NOMO-1 (cell line): ENCODE measurements at regions not wholly inside any gene's neighbourhood (a gene's known extent, or its start where the extent isn't known, plus 50 kb on each side); places are given as distances from the start of the nearest gene placed in this dataset.
"Not testable (repeated sequence)": the region's sequence is repeated elsewhere in the genome, so short reads cannot be mapped to it uniquely, and the experiment has no call there.

Source experiments
- DNase-seq, 2 experiments: peaks; one replicate each; lab custom pipeline; 2025; ENCODE audit not compliant: unreplicated experiment in 2 of 2; lab: John Stamatoyannopoulos, UW

DNA sequence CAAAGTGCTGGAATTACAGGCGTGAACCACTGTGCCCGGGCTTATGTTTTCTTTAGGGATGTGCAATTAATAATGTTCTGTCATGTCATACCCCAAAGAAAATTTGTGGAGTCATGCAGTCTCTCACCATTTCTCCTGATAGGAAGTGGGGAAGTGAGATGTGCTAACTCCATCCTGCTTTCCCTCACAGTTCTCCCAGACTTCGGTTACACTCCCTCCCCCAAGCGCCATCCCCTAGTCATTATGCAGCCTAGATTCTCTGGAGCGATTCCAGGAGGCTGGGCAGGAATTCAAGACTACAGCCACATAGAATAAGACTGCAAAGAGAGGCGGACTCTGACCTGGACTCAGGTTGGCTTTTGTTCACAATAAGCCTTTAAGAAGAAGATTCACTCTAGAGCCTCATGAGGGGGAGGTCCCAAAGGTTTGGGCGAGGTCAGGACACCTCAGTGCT lies 271.4 kb downstream of the ALDH8A1 start:
- DNase-seq: no peak

DNA sequence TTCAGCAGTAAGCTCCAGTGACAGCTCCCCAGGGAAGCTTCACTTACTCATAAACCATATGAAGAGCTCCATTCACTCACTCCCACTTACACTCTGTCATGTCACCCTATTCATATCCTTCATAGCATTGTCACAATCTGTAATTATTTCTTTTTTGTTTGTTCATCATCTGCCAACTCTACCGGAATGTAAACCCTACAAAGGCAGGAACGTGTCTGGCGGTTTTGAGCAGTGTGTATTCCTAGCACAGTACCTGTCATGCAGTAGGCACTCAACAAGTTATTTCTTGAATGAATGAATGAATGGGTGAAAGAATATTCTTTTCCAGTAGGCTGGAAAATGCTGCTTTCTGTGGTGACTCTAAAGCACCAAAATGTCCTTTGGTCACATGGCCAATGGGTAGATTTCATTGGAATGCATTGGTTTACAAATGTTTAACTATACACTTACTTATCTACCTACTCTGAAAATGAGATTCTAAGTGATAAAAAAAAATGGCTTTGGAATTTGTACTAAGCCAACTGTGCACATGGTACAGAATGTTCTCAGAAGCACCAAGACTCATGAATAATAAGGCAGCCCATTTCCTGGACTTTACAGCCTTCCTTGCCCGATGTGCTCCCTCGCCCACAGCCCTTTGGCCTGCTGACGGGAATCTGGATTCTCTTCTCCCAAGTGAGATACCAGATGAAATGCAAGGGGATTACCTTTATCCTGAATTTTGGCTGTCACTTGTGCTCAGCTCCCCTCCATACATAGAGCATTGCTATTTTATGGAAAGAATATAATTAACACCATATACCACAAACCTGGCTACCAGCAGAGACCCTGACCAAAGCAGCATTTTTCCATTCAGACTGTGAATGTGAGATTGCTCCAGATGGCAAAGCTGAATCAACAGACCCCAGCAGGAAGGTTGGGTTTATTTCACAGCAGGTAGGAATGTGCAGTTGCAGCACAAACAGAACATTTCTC lies 273.3 kb downstream of the ALDH8A1 start:
- no peak for DNase-seq

DNA sequence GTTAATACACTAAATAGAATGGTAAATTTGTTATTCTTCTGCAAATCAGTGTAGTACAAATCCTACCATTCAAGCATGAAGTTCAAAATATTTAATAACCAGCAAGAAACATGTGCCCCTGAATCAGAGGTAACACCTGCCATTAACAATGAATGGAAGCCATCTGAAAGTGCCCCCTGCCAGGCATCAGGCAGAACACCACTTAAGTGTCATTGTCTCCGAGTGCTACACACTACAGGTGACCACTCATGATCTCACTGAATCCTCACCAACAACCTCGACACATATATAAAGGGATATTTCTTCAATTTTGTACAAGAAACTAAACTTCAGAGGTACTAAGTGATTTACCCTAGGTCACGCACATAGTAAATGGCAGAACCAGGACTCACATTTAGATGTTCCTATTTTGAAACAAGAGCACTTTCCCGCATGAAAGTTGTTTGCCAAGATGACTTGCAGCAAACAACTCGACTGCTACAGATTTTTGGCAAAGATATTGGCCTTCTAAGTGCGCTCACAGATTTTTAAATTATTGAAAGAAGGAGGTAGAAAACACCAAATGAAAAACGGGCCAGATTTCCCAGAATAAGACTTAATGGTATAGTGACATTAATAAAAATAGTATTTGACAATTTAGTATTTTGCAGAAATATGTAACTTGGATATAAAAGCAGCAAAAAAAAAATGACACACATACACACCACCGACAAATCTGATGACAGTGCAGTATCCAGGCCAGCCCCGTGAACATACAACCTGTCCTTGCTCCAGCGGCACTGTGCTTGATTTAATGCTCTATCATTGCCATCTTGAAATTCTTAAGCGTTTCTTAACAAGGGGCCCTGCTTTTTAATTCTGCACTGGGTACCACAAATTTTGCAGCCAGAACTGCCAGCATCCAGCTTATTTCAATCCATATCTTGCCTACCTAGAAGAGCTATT lies 274.5 kb downstream of the ALDH8A1 start:
- no peak for DNase-seq

DNA sequence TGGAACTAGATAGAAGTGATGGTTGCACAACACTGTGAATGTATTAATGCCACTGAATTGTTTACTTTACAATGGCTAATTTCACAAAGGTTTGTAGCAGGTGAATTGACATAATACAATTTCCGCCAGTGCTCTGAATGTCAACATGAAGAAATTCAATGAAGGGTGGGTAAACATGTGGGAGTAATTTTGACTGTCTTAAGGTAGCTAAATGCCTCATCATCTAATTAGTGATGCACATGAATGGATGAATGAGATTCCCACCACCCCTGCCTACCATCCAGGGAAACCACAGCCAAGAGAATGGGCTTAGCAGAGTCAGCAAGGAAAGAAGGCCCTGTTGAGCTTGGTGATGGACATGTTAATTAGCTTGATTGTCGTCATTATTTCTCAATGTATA lies 275.3 kb downstream of the ALDH8A1 start:
- no peak for DNase-seq

DNA sequence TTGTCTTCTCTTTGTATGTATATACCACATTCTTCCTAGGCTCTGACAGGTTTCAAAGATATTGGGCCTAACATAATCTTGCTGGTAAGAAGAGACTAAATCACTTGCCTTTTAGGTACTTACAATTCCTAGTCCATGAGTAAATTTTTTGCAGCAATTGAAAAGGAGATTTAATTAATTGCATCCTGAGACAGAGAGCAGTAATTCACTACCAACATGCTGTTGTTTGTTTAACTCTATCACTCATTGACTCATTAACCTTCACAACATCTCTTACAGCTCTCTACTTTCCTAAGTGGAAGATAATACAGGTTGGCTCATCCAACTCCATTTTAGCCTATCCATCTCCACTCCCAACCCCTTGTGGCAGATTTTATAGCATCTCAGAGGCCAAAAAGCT lies 280.4 kb downstream of the ALDH8A1 start:
- DNase-seq: no peak

DNA sequence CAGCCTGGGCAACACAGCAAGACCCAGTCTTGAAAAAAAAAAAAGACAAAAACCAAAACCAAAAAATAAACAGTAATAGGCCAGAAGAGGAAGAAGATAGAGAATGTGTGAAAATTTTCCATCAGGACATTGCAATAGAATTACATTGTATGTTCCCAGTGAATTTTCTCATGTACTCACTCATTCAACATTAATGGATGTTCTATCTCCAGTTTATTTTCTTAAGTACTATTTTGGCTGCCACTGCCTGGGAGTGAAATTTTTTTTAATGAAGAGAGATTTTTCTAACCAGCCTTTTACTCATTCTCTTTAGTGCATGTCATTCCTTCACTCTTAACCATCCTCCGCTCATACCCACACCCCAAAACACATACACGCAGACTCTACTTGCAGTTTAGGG lies 282.8 kb downstream of the ALDH8A1 start:
- no peak for DNase-seq

DNA sequence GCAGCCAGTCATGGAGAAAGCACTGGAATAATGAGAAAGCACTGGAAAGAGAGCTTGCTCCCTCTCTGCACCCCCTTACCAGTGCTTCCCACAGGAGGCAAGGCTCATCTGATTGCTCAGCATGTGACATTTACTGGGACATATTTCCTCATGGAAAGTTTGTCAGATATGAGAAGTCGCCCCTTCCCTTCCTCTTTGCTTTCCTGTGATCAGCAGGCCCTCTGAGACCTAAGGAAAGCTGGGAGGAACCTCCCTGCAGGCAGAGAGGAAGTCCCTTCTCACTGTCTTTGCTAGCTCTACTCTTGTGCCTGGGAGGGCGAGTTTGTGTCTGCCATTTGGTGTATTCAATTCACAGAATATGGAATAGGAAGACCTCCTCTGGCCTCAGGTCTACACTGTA lies 283.8 kb downstream of the ALDH8A1 start:
- DNase-seq: no peak

DNA sequence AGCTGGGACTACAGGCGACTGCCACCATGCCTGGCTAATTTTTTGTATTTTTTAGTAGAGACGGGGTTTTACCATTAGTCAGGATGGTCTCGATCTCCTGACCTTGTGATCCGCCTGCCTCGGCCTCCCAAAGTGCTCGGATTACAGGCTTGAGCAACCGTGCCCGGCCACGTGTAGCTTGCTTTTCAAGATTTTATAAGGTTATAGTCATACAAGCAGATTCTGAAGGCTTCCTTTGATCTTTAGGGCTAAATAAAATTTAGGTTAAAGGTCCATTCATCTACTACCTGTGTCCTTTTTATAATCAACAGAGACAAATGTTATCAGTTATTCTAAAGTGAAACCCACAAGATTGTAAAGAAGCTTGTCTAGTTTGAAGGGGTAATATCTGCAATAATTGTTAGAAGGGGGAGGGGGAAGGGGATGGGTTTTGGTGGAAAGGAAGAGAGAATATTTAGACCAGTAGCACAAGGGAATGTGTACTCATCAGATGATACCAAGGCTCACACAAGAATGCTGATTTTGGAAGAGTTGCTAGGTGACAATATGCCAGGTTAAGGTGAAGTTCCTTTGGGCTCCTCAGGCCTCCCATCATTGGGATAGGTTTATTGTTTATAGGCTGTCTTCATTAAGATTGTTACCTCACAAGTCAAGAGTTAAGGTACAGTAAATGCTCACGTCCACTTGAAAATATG lies 284.7 kb downstream of the ALDH8A1 start:
- DNase-seq: no peak

DNA sequence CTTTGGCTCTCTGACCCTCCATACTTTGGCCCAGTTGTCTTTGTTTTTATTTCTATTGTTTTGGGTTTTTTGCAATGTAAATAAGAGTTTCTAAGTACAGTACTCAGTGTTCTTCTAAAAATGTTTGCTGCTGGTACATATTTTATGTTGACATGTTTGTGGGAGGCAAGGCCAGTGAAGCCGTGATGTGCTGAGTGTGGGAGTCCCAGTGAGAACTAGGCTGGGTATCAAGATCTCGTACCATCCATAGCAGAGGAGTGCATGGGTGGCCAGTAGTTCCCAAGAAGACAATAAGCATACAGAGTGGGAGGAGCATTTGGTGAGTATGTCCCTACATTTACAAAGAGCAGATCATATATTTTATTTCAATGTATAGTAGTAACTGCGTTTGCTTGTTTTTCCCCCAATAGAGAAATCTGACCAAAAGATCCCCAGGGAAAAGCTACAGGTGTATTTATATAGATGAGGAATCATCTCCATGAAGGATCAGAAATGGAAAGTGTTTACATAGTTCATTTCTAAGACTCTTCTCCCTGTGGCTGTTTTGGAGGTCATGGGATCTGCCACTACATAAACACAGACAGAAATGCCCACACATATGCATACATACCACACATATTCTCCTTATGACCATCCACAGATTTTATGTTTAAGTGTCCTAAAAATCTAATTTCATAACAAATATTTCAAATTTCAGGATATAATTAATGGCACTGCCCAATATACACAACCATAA lies 285.9 kb downstream of the ALDH8A1 start:
- DNase-seq: no peak

DNA sequence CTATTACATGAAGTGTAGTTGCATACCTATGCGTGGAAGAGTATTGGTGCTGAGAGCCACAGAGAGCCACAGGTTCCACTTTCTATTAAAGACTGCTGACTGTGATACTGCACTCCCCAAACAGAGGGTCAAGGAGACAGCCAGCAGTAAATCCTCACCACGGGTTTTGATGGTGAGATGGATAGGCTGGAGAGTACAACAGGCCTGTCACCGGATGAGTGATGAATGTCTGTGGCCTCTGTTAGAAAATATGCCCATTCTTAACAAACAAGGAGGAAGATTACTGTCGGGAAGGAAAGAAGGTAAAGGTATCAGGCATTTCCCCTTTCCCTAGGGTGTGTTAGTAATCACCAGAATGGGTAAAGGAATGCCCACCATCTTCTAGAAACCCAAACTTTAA lies 286.5 kb downstream of the ALDH8A1 start:
- no peak for DNase-seq

DNA sequence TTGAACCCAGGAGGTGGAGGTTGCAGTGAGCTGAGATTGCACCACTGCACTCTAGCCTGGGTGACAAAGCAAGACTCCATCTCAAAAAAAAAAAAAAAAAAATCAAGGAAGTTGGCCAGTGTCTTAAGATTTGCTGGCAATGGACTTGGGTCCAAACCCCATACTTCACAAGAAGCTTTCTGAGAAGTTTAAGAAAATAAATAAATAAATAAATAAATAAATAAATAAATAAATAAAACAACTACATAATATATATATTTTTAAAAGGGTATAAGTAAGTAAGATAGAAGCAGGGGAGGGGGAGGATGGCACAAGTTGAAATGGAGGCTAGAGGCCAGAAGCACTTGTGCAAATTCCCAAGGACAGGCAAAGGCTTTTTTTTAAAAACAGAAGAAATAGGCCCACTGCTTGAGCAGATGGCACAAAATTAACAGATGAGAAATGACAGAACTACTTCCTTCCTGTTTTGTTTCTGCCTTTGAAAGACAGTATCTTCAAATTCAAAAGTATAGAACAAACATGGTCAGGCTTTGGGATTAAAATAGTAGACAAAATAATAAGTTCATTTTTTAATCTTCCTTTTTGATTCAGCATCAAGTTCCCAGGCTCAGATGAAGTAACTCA lies 287.7 kb downstream of the ALDH8A1 start:
- DNase-seq: peak in 1 of 2 experiments; percentile 31

DNA sequence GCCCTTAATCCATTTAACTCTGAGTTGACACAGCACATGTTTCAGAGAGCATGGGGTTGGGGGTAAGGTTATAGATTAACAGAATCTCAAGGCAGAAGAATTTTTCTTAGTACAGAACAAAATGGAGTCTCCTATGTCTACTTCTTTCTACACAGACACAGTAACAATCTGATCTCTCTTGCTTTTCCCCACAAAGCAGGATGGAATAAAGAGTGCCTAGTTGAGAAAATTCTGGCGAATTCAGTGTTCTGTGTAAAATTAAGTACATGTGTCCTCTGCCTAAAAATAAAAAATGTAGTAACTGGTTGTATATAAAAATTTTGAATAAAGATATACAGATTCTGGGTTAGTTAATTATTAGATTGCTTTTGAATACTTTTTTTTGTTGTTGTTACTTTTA lies 290.0 kb downstream of the ALDH8A1 start:
- DNase-seq: not testable (repeated sequence)

DNA sequence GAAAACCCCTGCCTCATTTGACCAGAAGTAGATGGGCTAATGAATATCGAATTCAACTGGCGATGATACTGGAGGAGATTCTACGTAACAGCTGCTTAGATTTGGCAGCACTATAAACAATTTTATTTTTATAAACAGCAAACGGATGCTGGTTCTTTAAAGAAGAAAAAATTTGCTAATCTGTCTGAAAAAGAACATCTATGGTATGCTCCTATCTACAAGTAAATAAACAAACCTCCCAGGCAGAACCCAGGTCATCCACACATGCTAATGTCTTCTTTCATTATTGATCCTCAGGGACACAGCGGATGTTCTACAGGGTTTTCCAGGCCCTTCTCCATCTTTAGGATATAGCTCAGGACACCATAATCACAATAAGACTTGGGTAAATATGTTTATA lies 291.3 kb downstream of the ALDH8A1 start:
- DNase-seq: no peak

DNA sequence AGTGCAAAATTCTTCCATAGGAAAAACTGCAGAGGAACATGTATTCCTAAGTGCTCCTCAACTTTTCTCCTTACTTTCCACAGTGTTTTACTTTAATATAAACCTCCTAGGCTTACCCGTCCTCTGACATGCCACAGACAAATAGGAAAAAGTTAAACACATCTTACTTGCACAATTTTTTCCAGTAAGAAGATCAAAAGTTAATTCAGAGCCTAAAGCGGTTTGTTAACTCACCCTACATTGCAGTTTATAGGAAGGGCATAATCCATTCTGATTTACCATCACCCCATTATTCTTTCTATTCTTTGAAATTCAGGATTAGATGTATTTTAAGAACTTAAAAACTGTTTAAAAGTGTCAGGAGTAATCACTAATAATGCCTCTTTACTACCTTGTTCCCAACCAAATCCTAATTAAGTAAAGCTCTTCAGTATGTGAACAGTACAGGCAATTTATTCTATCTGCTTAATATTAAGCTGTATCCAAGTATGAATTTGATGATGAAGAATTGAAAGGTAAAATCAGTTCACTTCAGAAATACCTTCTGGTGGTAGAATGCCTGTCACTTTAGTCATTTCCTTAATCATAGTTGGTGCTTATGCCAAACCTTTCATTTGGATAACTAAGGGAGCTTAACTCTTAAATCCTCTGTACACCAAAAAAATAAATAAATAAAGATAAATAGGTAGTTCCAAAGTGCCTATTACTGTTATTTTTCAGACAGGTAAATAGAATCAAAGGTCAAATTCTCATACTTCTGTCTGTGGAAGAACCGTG lies 292.0 kb downstream of the ALDH8A1 start:
- DNase-seq: no peak

DNA sequence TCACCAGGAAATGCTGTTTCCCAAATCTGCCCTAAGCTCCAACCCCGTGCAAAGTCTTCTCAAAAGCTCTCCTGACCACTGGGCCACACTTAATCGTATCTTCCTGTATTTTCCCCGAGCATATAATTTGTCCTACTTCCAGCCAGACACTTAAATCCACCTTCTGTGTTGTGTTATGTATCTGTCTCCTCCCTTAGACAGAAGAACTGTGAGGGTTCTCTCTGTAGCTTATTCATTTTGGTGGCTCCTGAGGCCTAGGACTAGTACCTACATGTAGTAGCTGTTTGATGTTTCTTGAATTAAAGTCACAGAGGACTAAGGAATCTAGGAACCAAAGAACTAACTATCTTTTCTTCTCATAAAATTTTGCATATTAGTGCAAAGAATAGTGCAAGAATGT lies 292.6 kb downstream of the ALDH8A1 start:
- no peak for DNase-seq

DNA sequence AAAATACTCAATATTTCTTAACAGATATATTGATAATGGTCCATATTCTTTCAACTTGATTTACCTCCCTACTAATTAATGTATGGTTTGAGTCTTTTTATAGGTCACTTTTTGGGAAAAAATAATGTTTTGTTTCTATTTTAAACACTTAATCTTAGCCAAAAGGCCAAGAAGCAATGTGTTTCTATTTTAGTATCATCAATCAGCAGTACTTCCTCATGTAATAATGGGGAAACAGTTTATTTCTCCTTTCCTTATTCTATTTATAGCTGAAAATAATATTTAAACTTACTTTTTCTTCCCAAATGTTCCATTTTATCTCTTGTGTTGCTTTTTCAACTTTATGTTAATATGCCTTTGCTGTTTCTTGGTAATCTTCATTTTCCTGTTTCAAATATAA lies 295.1 kb downstream of the ALDH8A1 start:
- peak in 1 of 2 experiments; percentile 14 for DNase-seq

DNA sequence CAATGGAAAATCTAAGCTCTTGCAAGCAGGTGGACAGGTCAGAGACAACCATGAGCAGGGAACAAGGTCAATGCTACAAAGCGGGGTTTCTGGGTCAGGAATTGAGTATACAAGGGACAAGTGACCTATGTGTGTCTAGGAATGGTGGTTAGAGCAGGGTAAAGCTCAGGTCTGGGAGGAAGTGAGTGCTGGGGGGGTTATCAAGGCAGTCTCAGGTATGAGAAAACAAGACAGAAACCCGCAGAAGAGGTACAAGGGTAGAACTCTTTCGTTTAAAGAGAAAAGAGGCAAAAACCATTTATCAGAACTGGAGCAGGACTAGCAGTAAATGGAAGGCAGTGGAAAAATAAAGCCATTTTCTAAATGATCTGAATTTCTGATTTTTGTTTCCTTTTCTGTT lies 298.4 kb downstream of the ALDH8A1 start:
- no peak for DNase-seq

DNA sequence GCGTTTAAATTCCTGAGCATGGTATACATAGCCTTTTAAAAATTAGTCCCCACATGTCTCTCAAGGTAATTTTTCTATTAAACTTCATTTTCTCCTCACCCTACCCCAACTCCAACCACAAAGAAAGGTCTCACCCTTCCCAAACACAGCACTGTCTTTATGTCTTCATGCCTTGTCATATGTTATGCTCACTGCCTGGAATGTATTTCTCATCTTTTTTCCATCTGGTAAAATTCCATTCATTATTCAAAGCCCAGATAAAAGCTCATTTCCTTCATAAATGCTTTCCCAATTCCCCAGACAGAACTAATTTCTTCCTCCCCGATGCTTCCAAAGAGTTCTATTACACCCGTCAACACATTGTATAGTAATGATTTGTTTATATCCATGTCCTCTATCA lies 302.0 kb downstream of the ALDH8A1 start:
- no peak for DNase-seq

DNA sequence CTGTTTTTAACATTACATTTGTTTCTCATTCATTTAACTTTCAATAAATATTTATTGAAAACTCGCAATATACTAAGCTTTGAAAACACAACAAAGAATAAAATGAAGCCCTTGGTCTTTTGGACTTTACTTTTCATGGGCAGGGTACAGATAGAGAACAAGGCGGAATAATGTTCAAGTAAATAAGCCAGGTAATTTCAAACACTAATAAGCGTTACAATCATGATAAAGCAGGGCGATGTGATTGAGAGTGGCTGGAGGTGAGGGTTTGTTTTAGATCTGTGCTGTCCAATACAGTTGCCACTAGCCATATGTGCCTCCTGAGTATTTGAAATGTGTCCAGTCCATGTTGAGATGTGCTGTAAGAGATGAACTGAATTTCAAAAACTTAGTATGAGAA lies 307.1 kb downstream of the ALDH8A1 start:
- no peak for DNase-seq
